ENCODE measurements at regions not wholly inside any gene's neighbourhood (a gene's known extent, or its start where the extent isn't known, plus 50 kb on each side); places are given as distances from the start of the nearest gene placed in this dataset.

GRCh38 chr12:29943683-29944082, 159.9 kb upstream of the TMTC1 start:
- no peak for DNase-seq
- intact Hi-C loops (cut with DNase I): no loop called here
- no peaks in the 10 kb centered on the region for H3K9me3 ChIP-seq
- TF ChIP-seq CTCF (IDR thresholded peaks at IDR 0.05) (no peak), EP300 (IDR thresholded peaks at IDR 0.05) (no peak), POLR2A (IDR thresholded peaks at IDR 0.05) (no peak)
- no peak overlapping the region for H3K27ac ChIP-seq
- no peaks in the 10 kb centered on the region for H3K27me3 ChIP-seq
- H3K36me3 ChIP-seq: no peaks in the 10 kb centered on the region
- H3K4me1 ChIP-seq (ENCODE audit: insufficient read depth): no peaks in the 10 kb centered on the region
- no peak overlapping the region for H3K4me3 ChIP-seq
- 33 to 45% (median 41%) methylated on average over 2 of the region's 2 CpGs for WGBS, 3 donors

DNA sequence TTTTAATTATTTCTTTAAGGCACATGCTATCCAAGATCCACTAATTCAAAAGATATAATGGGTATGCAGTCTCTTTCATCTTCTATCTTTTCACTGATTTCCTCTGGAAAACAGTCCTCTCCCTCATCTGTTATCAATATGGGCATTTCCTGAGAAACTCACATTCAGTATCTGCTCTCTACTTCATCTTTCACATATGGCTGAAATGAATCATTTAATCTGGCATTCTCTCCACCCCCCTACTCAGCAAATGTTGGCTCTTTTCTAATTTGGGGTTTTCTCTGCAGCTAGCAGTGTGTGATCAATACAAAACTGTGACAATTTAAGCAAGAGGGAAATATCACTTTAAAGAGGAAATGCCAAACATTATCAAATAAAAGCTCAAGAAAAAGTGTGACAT, 157.1 kb upstream of the TMTC1 start:
- intact Hi-C loops (cut with DNase I): no loop called here
- H3K27ac ChIP-seq: no peak overlapping the region
- no peaks in the 10 kb centered on the region for H3K9me3 ChIP-seq
- no peak for DNase-seq
- no peaks in the 10 kb centered on the region for H3K27me3 ChIP-seq
- H3K4me3 ChIP-seq: no peak overlapping the region
- H3K36me3 ChIP-seq: no peaks in the 10 kb centered on the region
- TF ChIP-seq EP300 (IDR thresholded peaks at IDR 0.05) (no peak), CTCF (IDR thresholded peaks at IDR 0.05) (no peak), POLR2A (IDR thresholded peaks at IDR 0.05) (no peak)
- no peaks in the 10 kb centered on the region for H3K4me1 ChIP-seq (ENCODE audit: insufficient read depth)

GRCh38 chr12:29930503-29930902, 146.8 kb upstream of the TMTC1 start:
- no peak for DNase-seq
- no peaks in the 10 kb centered on the region for H3K27me3 ChIP-seq
- no peaks in the 10 kb centered on the region for H3K9me3 ChIP-seq
- intact Hi-C loops (cut with DNase I): no loop called here
- no peaks in the 10 kb centered on the region for H3K4me1 ChIP-seq (ENCODE audit: insufficient read depth)
- no peak overlapping the region for H3K4me3 ChIP-seq
- no peak for TF ChIP-seq POLR2A (IDR thresholded peaks at IDR 0.05)
- H3K36me3 ChIP-seq: no peaks in the 10 kb centered on the region
- H3K27ac ChIP-seq: no peak overlapping the region

GRCh38 chr12:29929295-29929694, 145.6 kb upstream of the TMTC1 start:
- Histone ChIP-seq H3K9me3 (no peaks in the 10 kb centered on the region), H3K27me3 (no peaks in the 10 kb centered on the region), H3K4me1 (ENCODE audit: insufficient read depth) (no peaks in the 10 kb centered on the region), H3K36me3 (no peaks in the 10 kb centered on the region), H3K4me3 (no peak overlapping the region), H3K27ac (no peak overlapping the region)
- intact Hi-C loops (cut with DNase I): no loop called here
- no peak for DNase-seq
- TF ChIP-seq CTCF (IDR thresholded peaks at IDR 0.05) (no peak), EP300 (IDR thresholded peaks at IDR 0.05) (no peak), POLR2A (IDR thresholded peaks at IDR 0.05) (no peak)
- 72 to 80% (median 75%) methylated on average over 2 of the region's 2 CpGs for WGBS, 3 donors

- H3K27me3 ChIP-seq: no peaks in the 10 kb centered on the region
- no peak for DNase-seq
- no peak overlapping the region for H3K27ac ChIP-seq
- no peaks in the 10 kb centered on the region for H3K36me3 ChIP-seq
- intact Hi-C loops (cut with DNase I): no loop called here
- 45 to 59% (median 52%) methylated on average over 1 of the region's 1 CpG for WGBS, 3 donors
- H3K9me3 ChIP-seq: no peaks in the 10 kb centered on the region
- H3K4me1 ChIP-seq (ENCODE audit: insufficient read depth): no peaks in the 10 kb centered on the region
- H3K4me3 ChIP-seq: no peak overlapping the region
- TF ChIP-seq POLR2A (IDR thresholded peaks at IDR 0.05) (no peak), EP300 (IDR thresholded peaks at IDR 0.05) (no peak), CTCF (IDR thresholded peaks at IDR 0.05) (no peak)
These were observed 137.6 kb upstream of the TMTC1 start for GRCh38 chr12:29921307-29921706.

All from ovary (tissue), 7 donors.